HepG2 (cell line): ENCODE measurements at regions not wholly inside any gene's neighbourhood (a gene's known extent, or its start where the extent isn't known, plus 50 kb on each side); places are given as distances from the start of the nearest gene placed in this dataset.

Source experiments
- ATF7 ChIP-seq, 2 experiments: fragments of 450-650 bp in 1 of 2; sonication (generic) in 1 of 2; formaldehyde crosslinking in 1 of 2; IDR thresholded peaks; 2 replicates each; pipeline versions ENCODE4 v1.4.0 to v1.6.1; 2016 to 2020; ENCODE audit warnings: antibody characterized with exemption in 1 of 2, mild to moderate bottlenecking in 1 of 2, missing genetic modification reagents in 1 of 2
- CTCF ChIP-seq: sonication (generic); formaldehyde crosslinking; IDR thresholded peaks from 2 replicates; pipeline ENCODE4 v1.5.0; 2020; ENCODE audit warnings: mild to moderate bottlenecking, missing genetic modification reagents, moderate library complexity
- EP300 ChIP-seq, 3 experiments: sonication (generic) in 1 of 3; formaldehyde crosslinking in 1 of 3; IDR thresholded peaks; 2 replicates each; pipeline versions ENCODE4 v1.5.1 to v1.6.1; 2011 to 2020; ENCODE audit warnings: low read depth in 2 of 3, low read length in 2 of 3, borderline replicate concordance in 1 of 3, improper control_type of control experiment in 1 of 3, mild to moderate bottlenecking in 1 of 3, missing genetic modification reagents in 1 of 3, moderate library complexity in 1 of 3
- ETS1 ChIP-seq: sonication (generic); formaldehyde crosslinking; IDR thresholded peaks from 2 replicates; pipeline ENCODE4 v1.4.0; 2020; ENCODE audit warnings: missing genetic modification reagents
- SYNCRIP ChIP-seq: fragments of 200-400 bp; formaldehyde crosslinking; IDR thresholded peaks from 2 replicates; pipeline ENCODE4 v1.6.1; 2018; ENCODE audit warnings: mild to moderate bottlenecking, low read depth, low read length; ENCODE audit not compliant: insufficient read depth
- ZNF143 ChIP-seq: sonication (generic); formaldehyde crosslinking; IDR thresholded peaks from 2 replicates; pipeline ENCODE4 v1.4.0; 2020; ENCODE audit warnings: missing genetic modification reagents
- ZNF704 ChIP-seq: sonication (generic); formaldehyde crosslinking; IDR thresholded peaks from 2 replicates; pipeline ENCODE4 v1.8.1; 2023; ENCODE audit warnings: mild to moderate bottlenecking, inconsistent platforms, moderate library complexity, missing genetic modification reagents, borderline replicate concordance

- TF ChIP-seq CTCF (CRISPR knock-in tag) (no peak), ZNF704 (CRISPR knock-in tag) (no peak), ZNF143 (no peak), ATF7 (IDR thresholded peaks at IDR 0.05) (no peak), ATF7 (CRISPR knock-in tag; IDR thresholded peaks at IDR 0.05) (no peak), ETS1 (no peak), SYNCRIP (no peak), EP300 (IDR thresholded peaks at IDR 0.05; ENCODE audit: low read depth in 2 of 2, low read length in 2 of 2) (no peak), EP300 (CRISPR knock-in tag; IDR thresholded peaks at IDR 0.05; ENCODE audit: borderline replicate concordance) (no peak)
These were observed 1381.0 kb upstream of the MIR17HG start for GRCh38 chr13:89966524-89966923.
